HEK293 (cell line): ENCODE measurements at regions not wholly inside any gene's neighbourhood (a gene's known extent, or its start where the extent isn't known, plus 50 kb on each side); places are given as distances from the start of the nearest gene placed in this dataset.

Experiments
- EGR2 ChIP-seq: fragments of 450-650 bp; formaldehyde crosslinking; IDR thresholded peaks from 2 replicates; pipeline ENCODE4 v1.5.1; 2016; ENCODE audit warnings: low read depth, missing biosample characterization, missing genetic modification characterization
- IKZF3 ChIP-seq: fragments of 450-650 bp; IDR thresholded peaks from 2 replicates; pipeline ENCODE4 v1.5.0; 2018; ENCODE audit warnings: missing biosample characterization, mild to moderate bottlenecking, missing genetic modification characterization, moderate library complexity
- WT1 ChIP-seq: fragments of 450-650 bp; formaldehyde crosslinking; IDR thresholded peaks from 2 replicates; pipeline ENCODE4 v1.5.1; 2016; ENCODE audit warnings: missing biosample characterization, missing genetic modification characterization
- YY1 ChIP-seq: fragments of 450-650 bp; formaldehyde crosslinking; IDR thresholded peaks from 2 replicates; pipeline ENCODE4 v1.5.1; 2018; ENCODE audit warnings: missing biosample characterization, missing genetic modification characterization
- ZBTB21 ChIP-seq: fragments of 450-650 bp; formaldehyde crosslinking; IDR thresholded peaks from 2 replicates; pipeline ENCODE4 v1.5.1; 2017; ENCODE audit warnings: missing biosample characterization, missing genetic modification characterization
- ZNF561 ChIP-seq: fragments of 450-650 bp; IDR thresholded peaks from 2 replicates; pipeline ENCODE4 v1.5.1; 2018; ENCODE audit warnings: missing biosample characterization, missing genetic modification characterization, borderline replicate concordance
- ZNF660 ChIP-seq: fragments of 450-650 bp; IDR thresholded peaks from 2 replicates; pipeline ENCODE4 v1.5.1; 2018; ENCODE audit warnings: missing biosample characterization, mild to moderate bottlenecking, missing genetic modification characterization
- ZNF843 ChIP-seq: fragments of 450-650 bp; formaldehyde crosslinking; IDR thresholded peaks from 2 replicates; pipeline ENCODE4 v1.5.1; 2016; ENCODE audit warnings: missing biosample characterization, missing genetic modification characterization
- TF ChIP-seq, protein P1 (sequence below): fragments of 450-650 bp; formaldehyde crosslinking; IDR thresholded peaks from 2 replicates; pipeline ENCODE4 v1.5.1; 2016; ENCODE audit warnings: missing biosample characterization, missing genetic modification characterization
- TF ChIP-seq, protein P2 (sequence below): fragments of 450-650 bp; formaldehyde crosslinking; IDR thresholded peaks from 2 replicates; pipeline ENCODE4 v1.5.1; 2016; ENCODE audit warnings: missing biosample characterization, missing genetic modification characterization

DNA sequence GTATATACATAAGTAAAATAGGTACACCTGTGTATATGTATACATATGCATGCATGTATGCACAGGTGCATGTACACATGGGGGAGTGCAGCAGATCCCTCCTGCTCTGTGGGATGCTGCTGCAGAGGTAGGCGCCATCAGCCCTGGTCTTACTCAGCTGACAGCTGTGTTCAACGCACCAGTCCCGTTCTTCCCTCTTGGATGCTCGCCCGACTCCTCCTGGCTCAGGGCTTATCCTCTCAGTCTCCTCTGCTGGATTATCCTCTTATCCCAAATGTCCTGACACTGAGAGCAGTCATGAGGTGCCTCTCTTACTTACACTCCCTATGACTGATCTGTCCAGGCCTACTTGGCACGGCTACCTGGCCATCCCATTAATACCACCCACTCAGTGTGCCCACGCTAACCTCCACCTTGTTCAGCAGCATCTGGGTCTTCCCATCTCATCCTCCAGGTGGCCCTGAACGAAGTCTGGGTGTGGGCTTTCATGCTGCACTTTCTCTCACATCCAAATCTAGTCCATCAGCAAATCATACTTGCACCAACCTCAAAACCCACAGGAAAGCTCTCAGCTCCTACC is 357.1 kb downstream of the TCERG1L start:
- TF ChIP-seq EGR2 (tag by site-specific recombination) (no peak), WT1 (tag by site-specific recombination) (no peak), ZNF561 (tag by site-specific recombination) (no peak), ZBTB21 (no peak), IKZF3 (tag by site-specific recombination) (no peak), ZNF660 (no peak), ZNF843 (tag by site-specific recombination) (no peak), YY1 (tag by site-specific recombination) (no peak)
- TF ChIP-seq, protein P1, sequence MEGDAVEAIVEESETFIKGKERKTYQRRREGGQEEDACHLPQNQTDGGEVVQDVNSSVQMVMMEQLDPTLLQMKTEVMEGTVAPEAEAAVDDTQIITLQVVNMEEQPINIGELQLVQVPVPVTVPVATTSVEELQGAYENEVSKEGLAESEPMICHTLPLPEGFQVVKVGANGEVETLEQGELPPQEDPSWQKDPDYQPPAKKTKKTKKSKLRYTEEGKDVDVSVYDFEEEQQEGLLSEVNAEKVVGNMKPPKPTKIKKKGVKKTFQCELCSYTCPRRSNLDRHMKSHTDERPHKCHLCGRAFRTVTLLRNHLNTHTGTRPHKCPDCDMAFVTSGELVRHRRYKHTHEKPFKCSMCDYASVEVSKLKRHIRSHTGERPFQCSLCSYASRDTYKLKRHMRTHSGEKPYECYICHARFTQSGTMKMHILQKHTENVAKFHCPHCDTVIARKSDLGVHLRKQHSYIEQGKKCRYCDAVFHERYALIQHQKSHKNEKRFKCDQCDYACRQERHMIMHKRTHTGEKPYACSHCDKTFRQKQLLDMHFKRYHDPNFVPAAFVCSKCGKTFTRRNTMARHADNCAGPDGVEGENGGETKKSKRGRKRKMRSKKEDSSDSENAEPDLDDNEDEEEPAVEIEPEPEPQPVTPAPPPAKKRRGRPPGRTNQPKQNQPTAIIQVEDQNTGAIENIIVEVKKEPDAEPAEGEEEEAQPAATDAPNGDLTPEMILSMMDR, result no peak
- TF ChIP-seq, protein P2, sequence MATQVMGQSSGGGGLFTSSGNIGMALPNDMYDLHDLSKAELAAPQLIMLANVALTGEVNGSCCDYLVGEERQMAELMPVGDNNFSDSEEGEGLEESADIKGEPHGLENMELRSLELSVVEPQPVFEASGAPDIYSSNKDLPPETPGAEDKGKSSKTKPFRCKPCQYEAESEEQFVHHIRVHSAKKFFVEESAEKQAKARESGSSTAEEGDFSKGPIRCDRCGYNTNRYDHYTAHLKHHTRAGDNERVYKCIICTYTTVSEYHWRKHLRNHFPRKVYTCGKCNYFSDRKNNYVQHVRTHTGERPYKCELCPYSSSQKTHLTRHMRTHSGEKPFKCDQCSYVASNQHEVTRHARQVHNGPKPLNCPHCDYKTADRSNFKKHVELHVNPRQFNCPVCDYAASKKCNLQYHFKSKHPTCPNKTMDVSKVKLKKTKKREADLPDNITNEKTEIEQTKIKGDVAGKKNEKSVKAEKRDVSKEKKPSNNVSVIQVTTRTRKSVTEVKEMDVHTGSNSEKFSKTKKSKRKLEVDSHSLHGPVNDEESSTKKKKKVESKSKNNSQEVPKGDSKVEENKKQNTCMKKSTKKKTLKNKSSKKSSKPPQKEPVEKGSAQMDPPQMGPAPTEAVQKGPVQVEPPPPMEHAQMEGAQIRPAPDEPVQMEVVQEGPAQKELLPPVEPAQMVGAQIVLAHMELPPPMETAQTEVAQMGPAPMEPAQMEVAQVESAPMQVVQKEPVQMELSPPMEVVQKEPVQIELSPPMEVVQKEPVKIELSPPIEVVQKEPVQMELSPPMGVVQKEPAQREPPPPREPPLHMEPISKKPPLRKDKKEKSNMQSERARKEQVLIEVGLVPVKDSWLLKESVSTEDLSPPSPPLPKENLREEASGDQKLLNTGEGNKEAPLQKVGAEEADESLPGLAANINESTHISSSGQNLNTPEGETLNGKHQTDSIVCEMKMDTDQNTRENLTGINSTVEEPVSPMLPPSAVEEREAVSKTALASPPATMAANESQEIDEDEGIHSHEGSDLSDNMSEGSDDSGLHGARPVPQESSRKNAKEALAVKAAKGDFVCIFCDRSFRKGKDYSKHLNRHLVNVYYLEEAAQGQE (tag by site-specific recombination), result no peak
